Mucosa of stomach (tissue), 1 donor: ENCODE measurements at regions not wholly inside any gene's neighbourhood (a gene's known extent, or its start where the extent isn't known, plus 50 kb on each side); places are given as distances from the start of the nearest gene placed in this dataset.

Experiments used
- H3K27me3 ChIP-seq: one replicate; pipeline ENCODE4 v1.7.0; 2013; ENCODE audit warnings: mild to moderate bottlenecking, low read length; ENCODE audit not compliant: control insufficient read depth, insufficient read depth
- H3K36me3 ChIP-seq: one replicate; pipeline ENCODE4 v1.7.0; 2013; ENCODE audit warnings: low read length; ENCODE audit not compliant: control insufficient read depth, insufficient read depth
- H3K4me1 ChIP-seq: one replicate; pipeline ENCODE4 v1.7.0; 2013; ENCODE audit warnings: mild to moderate bottlenecking, low read length; ENCODE audit not compliant: control insufficient read depth, insufficient read depth
- H3K4me3 ChIP-seq: one replicate; pipeline ENCODE4 v1.7.0; 2013; ENCODE audit warnings: low read length
- H3K9ac ChIP-seq: one replicate; pipeline ENCODE4 v1.7.0; 2013; ENCODE audit warnings: mild to moderate bottlenecking, low read length, moderate library complexity
- H3K9me3 ChIP-seq: one replicate; pipeline ENCODE4 v1.7.0; 2013; ENCODE audit warnings: mild to moderate bottlenecking, low read length, moderate library complexity; ENCODE audit not compliant: control insufficient read depth
- donor health status: Pancreatic carcinoma.

GRCh38 chr6:6801005-6801335 lies 212.4 kb downstream of the LY86 start:
- Histone ChIP-seq H3K4me3 (no peak overlapping the region), H3K9ac (no peak overlapping the region), H3K36me3 (no peaks in the 10 kb centered on the region), H3K9me3 (no peaks in the 10 kb centered on the region), H3K4me1 (peaks cover 8% of the 10 kb centered on the region), H3K27me3 (no peaks in the 10 kb centered on the region)

- Histone ChIP-seq H3K9ac (no peak overlapping the region), H3K27me3 (no peaks in the 10 kb centered on the region), H3K4me1 (peaks cover 9% of the 10 kb centered on the region), H3K4me3 (no peak overlapping the region), H3K36me3 (no peaks in the 10 kb centered on the region), H3K9me3 (no peaks in the 10 kb centered on the region)
Measured at GRCh38 chr6:6801635-6802218, 213.2 kb downstream of the LY86 start.

- H3K36me3 ChIP-seq = no peaks in the 10 kb centered on the region
- no peak overlapping the region for H3K4me3 ChIP-seq
- no peaks in the 10 kb centered on the region for H3K27me3 ChIP-seq
- peaks cover 14% of the 10 kb centered on the region for H3K4me1 ChIP-seq
- no peak overlapping the region for H3K9ac ChIP-seq
- H3K9me3 ChIP-seq = no peaks in the 10 kb centered on the region
Measured at GRCh38 chr6:6803180-6803977, 214.9 kb downstream of the LY86 start.

- H3K36me3 ChIP-seq = no peaks in the 10 kb centered on the region
- peaks cover 14% of the 10 kb centered on the region for H3K4me1 ChIP-seq
- no peak overlapping the region for H3K9ac ChIP-seq
- no peaks in the 10 kb centered on the region for H3K27me3 ChIP-seq
- H3K4me3 ChIP-seq = no peak overlapping the region
- H3K9me3 ChIP-seq = no peaks in the 10 kb centered on the region
Measured at GRCh38 chr6:6804843-6805615, 216.5 kb downstream of the LY86 start.

- H3K4me1 ChIP-seq = peaks cover 29% of the 10 kb centered on the region
- H3K9me3 ChIP-seq = no peaks in the 10 kb centered on the region
- H3K36me3 ChIP-seq = no peaks in the 10 kb centered on the region
- no peak overlapping the region for H3K4me3 ChIP-seq
- no peaks in the 10 kb centered on the region for H3K27me3 ChIP-seq
- no peak overlapping the region for H3K9ac ChIP-seq
Measured at GRCh38 chr6:6806844-6807518, 218.5 kb downstream of the LY86 start.

- peaks cover 31% of the 10 kb centered on the region for H3K4me1 ChIP-seq
- H3K9me3 ChIP-seq = no peaks in the 10 kb centered on the region
- H3K9ac ChIP-seq = no peak overlapping the region
- H3K4me3 ChIP-seq = no peak overlapping the region
- no peaks in the 10 kb centered on the region for H3K36me3 ChIP-seq
- no peaks in the 10 kb centered on the region for H3K27me3 ChIP-seq
Measured at GRCh38 chr6:6808343-6808742, 219.8 kb downstream of the LY86 start.

- Histone ChIP-seq H3K4me1 (peaks cover 25% of the 10 kb centered on the region), H3K9ac (no peak overlapping the region), H3K27me3 (no peaks in the 10 kb centered on the region), H3K36me3 (no peaks in the 10 kb centered on the region), H3K4me3 (no peak overlapping the region), H3K9me3 (no peaks in the 10 kb centered on the region)
Measured at GRCh38 chr6:6808915-6809314, 220.4 kb downstream of the LY86 start.

GRCh38 chr6:6810727-6811126 lies 222.2 kb downstream of the LY86 start:
- Histone ChIP-seq H3K36me3 (no peaks in the 10 kb centered on the region), H3K4me1 (peaks cover 23% of the 10 kb centered on the region), H3K4me3 (peak overlapping the region; percentile 54), H3K9ac (peak overlapping the region; percentile 68), H3K27me3 (no peaks in the 10 kb centered on the region), H3K9me3 (no peaks in the 10 kb centered on the region)

GRCh38 chr6:6811128-6812009 lies 222.8 kb downstream of the LY86 start:
- Histone ChIP-seq H3K9me3 (no peaks in the 10 kb centered on the region), H3K4me3 (peak overlapping the region; percentile 54), H3K9ac (peak overlapping the region; percentile 68), H3K4me1 (peaks cover 23% of the 10 kb centered on the region), H3K36me3 (no peaks in the 10 kb centered on the region), H3K27me3 (no peaks in the 10 kb centered on the region)

- H3K4me1 ChIP-seq = peaks cover 17% of the 10 kb centered on the region
- no peaks in the 10 kb centered on the region for H3K9me3 ChIP-seq
- H3K9ac ChIP-seq = no peak overlapping the region
- no peak overlapping the region for H3K4me3 ChIP-seq
- no peaks in the 10 kb centered on the region for H3K27me3 ChIP-seq
- H3K36me3 ChIP-seq = no peaks in the 10 kb centered on the region
Measured at GRCh38 chr6:6812427-6812826, 223.9 kb downstream of the LY86 start.

GRCh38 chr6:6815732-6816131 lies 227.2 kb downstream of the LY86 start:
- peaks cover 17% of the 10 kb centered on the region for H3K4me1 ChIP-seq

More at GRCh38 chr6:6815732-6816131, 227.2 kb downstream of the LY86 start:
- Histone ChIP-seq H3K9me3 (no peaks in the 10 kb centered on the region), H3K4me3 (no peak overlapping the region), H3K9ac (no peak overlapping the region), H3K27me3 (no peaks in the 10 kb centered on the region), H3K36me3 (no peaks in the 10 kb centered on the region)
